ENCODE measurements at regions not wholly inside any gene's neighbourhood (a gene's known extent, or its start where the extent isn't known, plus 50 kb on each side); places are given as distances from the start of the nearest gene placed in this dataset.

DNA sequence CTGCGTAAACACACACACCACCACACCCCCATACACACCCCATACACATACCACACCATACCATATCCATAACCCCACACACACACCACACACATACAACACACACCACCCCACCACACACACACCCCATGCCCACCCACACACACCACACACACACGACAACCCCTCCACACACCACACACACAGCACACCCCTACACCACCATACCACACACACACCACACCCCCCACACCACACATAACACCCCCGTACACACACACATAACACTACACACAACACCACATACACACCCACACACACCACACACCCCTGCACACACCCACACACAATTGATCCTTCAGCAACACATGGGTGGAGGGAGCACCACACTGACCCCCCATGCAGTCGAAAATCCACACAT is 50.3 kb upstream of the BMS1 start:
- no peak for DNase-seq
- no peak for ATAC-seq (ENCODE audit: insufficient read depth, low read depth)
- Histone ChIP-seq H3K9me3 (ENCODE audit: insufficient read depth, low read length, severe bottlenecking) (no peaks in the 10 kb centered on the region), H3K79me2 (ENCODE audit: insufficient read depth, low read length) (no peaks in the 10 kb centered on the region), H3K4me1 (ENCODE audit: insufficient read depth, low read length) (no peaks in the 10 kb centered on the region), H3K36me3 (ENCODE audit: insufficient read depth, low read length) (no peaks in the 10 kb centered on the region), H3K27ac (ENCODE audit: low read length) (no peak overlapping the region), H2AFZ (ENCODE audit: low read depth, low read length) (no peak overlapping the region), H3K9ac (ENCODE audit: low read depth, low read length) (no peak overlapping the region), H3K4me3 (ENCODE audit: low read depth in 1 of 2, low read length in 2 of 2) (no peak overlapping the region), H3K4me2 (ENCODE audit: insufficient read depth, low read length) (no peak overlapping the region), H4K20me1 (ENCODE audit: insufficient read depth, low read length) (no peaks in the 10 kb centered on the region), H3K27me3 (ENCODE audit: insufficient read depth, low read length, poor library complexity) (no peaks in the 10 kb centered on the region)
- TF ChIP-seq, protein P1, sequence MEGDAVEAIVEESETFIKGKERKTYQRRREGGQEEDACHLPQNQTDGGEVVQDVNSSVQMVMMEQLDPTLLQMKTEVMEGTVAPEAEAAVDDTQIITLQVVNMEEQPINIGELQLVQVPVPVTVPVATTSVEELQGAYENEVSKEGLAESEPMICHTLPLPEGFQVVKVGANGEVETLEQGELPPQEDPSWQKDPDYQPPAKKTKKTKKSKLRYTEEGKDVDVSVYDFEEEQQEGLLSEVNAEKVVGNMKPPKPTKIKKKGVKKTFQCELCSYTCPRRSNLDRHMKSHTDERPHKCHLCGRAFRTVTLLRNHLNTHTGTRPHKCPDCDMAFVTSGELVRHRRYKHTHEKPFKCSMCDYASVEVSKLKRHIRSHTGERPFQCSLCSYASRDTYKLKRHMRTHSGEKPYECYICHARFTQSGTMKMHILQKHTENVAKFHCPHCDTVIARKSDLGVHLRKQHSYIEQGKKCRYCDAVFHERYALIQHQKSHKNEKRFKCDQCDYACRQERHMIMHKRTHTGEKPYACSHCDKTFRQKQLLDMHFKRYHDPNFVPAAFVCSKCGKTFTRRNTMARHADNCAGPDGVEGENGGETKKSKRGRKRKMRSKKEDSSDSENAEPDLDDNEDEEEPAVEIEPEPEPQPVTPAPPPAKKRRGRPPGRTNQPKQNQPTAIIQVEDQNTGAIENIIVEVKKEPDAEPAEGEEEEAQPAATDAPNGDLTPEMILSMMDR (IDR thresholded peaks at IDR 0.05; ENCODE audit: borderline replicate concordance, extremely low read depth, low read length, poor library complexity, severe bottlenecking), result no peak
- no peak for TF ChIP-seq EZH2 (IDR thresholded peaks at IDR 0.05; ENCODE audit: borderline replicate concordance, low read depth, low read length, severe bottlenecking)
